Ovary (tissue), 7 donors: ENCODE measurements at regions not wholly inside any gene's neighbourhood (a gene's known extent, or its start where the extent isn't known, plus 50 kb on each side); places are given as distances from the start of the nearest gene placed in this dataset.

Experiments
- DNase-seq, 5 donors: peaks; one replicate each; pipeline ENCODE4 v3.0.0-alpha.2; 2019 to 2020
- H3K27ac ChIP-seq, 2 donors: fragments of 200-600 bp; one replicate each; pipeline versions ENCODE4 v1.5.1 to v1.8.0; 2019 to 2022
- H3K27me3 ChIP-seq: fragments of 200-600 bp; one replicate; pipeline ENCODE4 v1.8.0; 2022
- H3K36me3 ChIP-seq: fragments of 200-600 bp; sonication (generic); one replicate; pipeline ENCODE4 v1.5.1; 2019
- H3K4me1 ChIP-seq: one replicate; pipeline ENCODE4 v1.8.1; 2013; ENCODE audit warnings: mild to moderate bottlenecking, moderate library complexity; ENCODE audit not compliant: insufficient read depth
- H3K4me3 ChIP-seq: fragments of 200-600 bp; sonication (generic); one replicate; pipeline ENCODE4 v1.5.1; 2017
- H3K9me3 ChIP-seq, 2 donors: fragments of 200-600 bp in 1 of 2; sonication (generic) in 1 of 2; one replicate each; pipeline versions ENCODE4 v1.5.1 to v1.8.1; 2013 to 2019; ENCODE audit warnings: mild to moderate bottlenecking in 1 of 2, moderate library complexity in 1 of 2
- CTCF ChIP-seq, 3 donors: fragments of 450-650 bp in 2 of 3; fragments of 200-600 bp in 1 of 3; IDR thresholded peaks; one replicate each; pipeline versions ENCODE4 v1.5.1 to v1.8.0; 2016 to 2022; ENCODE audit warnings: antibody characterized with exemption in 3 of 3, mild to moderate bottlenecking in 1 of 3
- EP300 ChIP-seq: sonication (generic); formaldehyde crosslinking; IDR thresholded peaks from one replicate; pipeline ENCODE4 v1.6.1; 2017; ENCODE audit warnings: antibody characterized with exemption
- POLR2A ChIP-seq: fragments of 450-650 bp; IDR thresholded peaks from one replicate; pipeline ENCODE4 v1.6.1; 2017; ENCODE audit warnings: antibody characterized with exemption, mild to moderate bottlenecking, moderate library complexity
- WGBS, 3 donors: extraction: QIAGEN DNeasy Blood & Tissue Kit in 1 of 3; methylation state at CpG; one replicate each; pipeline versions ENCODE4 v1.1.5 to v1.1.7; 2013 to 2017; 5-methylcytosine and 5-hydroxymethylcytosine counted together
- intact Hi-C, 4 donors: fragments of 100-400 bp; cut with DNase I; formaldehyde crosslinking; loops; one replicate each; pipeline versions ENCODE4 v1.11.0 to v1.15.1; 2022 to 2023
- donor health status: DM: no; HTN: no; CAD: no; lungs with moderate emphysema.
- donor health status: DM: no; HTN: no; CAD: no.
- donor health status: Bipolar disorder and iron deficiency.
- donor health status: DM: no; HTN: no; CAD: no.
- donor health status: DM: yes; HTN: yes; CAD: no.

GRCh38 chr7:42726066-42726785 is 185.6 kb downstream of the C7orf25 start:
- 75 to 81% (median 81%) methylated on average over 7 of the region's 7 CpGs for WGBS, 3 donors
- intact Hi-C loops = no loop called here
- Histone ChIP-seq H3K27ac (no peak overlapping the region), H3K9me3 (no peaks in the 10 kb centered on the region), H3K36me3 (no peaks in the 10 kb centered on the region), H3K4me1 (no peaks in the 10 kb centered on the region), H3K27me3 (no peaks in the 10 kb centered on the region), H3K4me3 (no peak overlapping the region)
- no peak for DNase-seq
- TF ChIP-seq EP300 (no peak), CTCF (IDR thresholded peaks at IDR 0.05) (no peak), POLR2A (no peak)

- 92 to 99% (median 94%) methylated on average over 3 of the region's 3 CpGs for WGBS, 3 donors
- Histone ChIP-seq H3K4me3 (no peak overlapping the region), H3K27ac (no peak overlapping the region), H3K4me1 (no peaks in the 10 kb centered on the region), H3K9me3 (no peaks in the 10 kb centered on the region), H3K27me3 (no peaks in the 10 kb centered on the region), H3K36me3 (no peaks in the 10 kb centered on the region)
- DNase-seq = no peak
- intact Hi-C loops = no loop called here
- TF ChIP-seq EP300 = no peak
- TF ChIP-seq POLR2A = no peak
- TF ChIP-seq CTCF (IDR thresholded peaks at IDR 0.05) = no peak
These were observed 189.2 kb downstream of the C7orf25 start for GRCh38 chr7:42722716-42723115.

- no peaks in the 10 kb centered on the region for H3K4me1 ChIP-seq
- no peak overlapping the region for H3K27ac ChIP-seq
- DNase-seq = no peak
- H3K9me3 ChIP-seq = no peaks in the 10 kb centered on the region
- H3K4me3 ChIP-seq = no peak overlapping the region
- TF ChIP-seq CTCF (IDR thresholded peaks at IDR 0.05) (no peak), POLR2A (no peak), EP300 (no peak)
- H3K36me3 ChIP-seq = no peaks in the 10 kb centered on the region
- H3K27me3 ChIP-seq = no peaks in the 10 kb centered on the region
- intact Hi-C loops = no loop called here
These were observed 189.7 kb downstream of the C7orf25 start for GRCh38 chr7:42722198-42722597.

GRCh38 chr7:42720991-42721796 is 190.7 kb downstream of the C7orf25 start:
- no peaks in the 10 kb centered on the region for H3K36me3 ChIP-seq
- no peaks in the 10 kb centered on the region for H3K9me3 ChIP-seq
- intact Hi-C loops = no loop called here
- H3K4me1 ChIP-seq = no peaks in the 10 kb centered on the region
- H3K27me3 ChIP-seq = no peaks in the 10 kb centered on the region
- TF ChIP-seq CTCF (IDR thresholded peaks at IDR 0.05) = no peak
- TF ChIP-seq POLR2A = no peak
- TF ChIP-seq EP300 = no peak
- WGBS, 3 donors = 63 to 72% (median 65%) methylated on average over 10 of the region's 10 CpGs
- no peak overlapping the region for H3K4me3 ChIP-seq
- DNase-seq = no peak
- no peak overlapping the region for H3K27ac ChIP-seq
